ENCODE measurements at regions not wholly inside any gene's neighbourhood (a gene's known extent, or its start where the extent isn't known, plus 50 kb on each side); places are given as distances from the start of the nearest gene placed in this dataset.

- no peak for DNase-seq (ENCODE audit: low read depth, low spot score)
Observed at GRCh38 chr6:137731960-137732616, 135.0 kb upstream of the TNFAIP3 start.

- DNase-seq (ENCODE audit: low read depth, low spot score), result no peak
Observed at GRCh38 chr6:137733372-137733771, 133.7 kb upstream of the TNFAIP3 start.

- no peak for DNase-seq (ENCODE audit: low read depth, low spot score)
Observed at GRCh38 chr6:137734005-137734874, 132.8 kb upstream of the TNFAIP3 start.

- DNase-seq (ENCODE audit: low read depth, low spot score), result no peak
Observed at GRCh38 chr6:137734875-137735182, 132.2 kb upstream of the TNFAIP3 start.

- DNase-seq (ENCODE audit: low read depth, low spot score), result no peak
Observed at GRCh38 chr6:137736048-137736818, 130.8 kb upstream of the TNFAIP3 start.

- DNase-seq (ENCODE audit: low read depth, low spot score), result no peak
Observed at GRCh38 chr6:137736911-137737310, 130.1 kb upstream of the TNFAIP3 start.

- no peak for DNase-seq (ENCODE audit: low read depth, low spot score)
Observed at GRCh38 chr6:137737836-137738596, 129.0 kb upstream of the TNFAIP3 start.

- DNase-seq (ENCODE audit: low read depth, low spot score), result no peak
Observed at GRCh38 chr6:137738931-137739504, 128.0 kb upstream of the TNFAIP3 start.

- no peak for DNase-seq (ENCODE audit: low read depth, low spot score)
Observed at GRCh38 chr6:137739544-137739943, 127.5 kb upstream of the TNFAIP3 start.

GRCh38 chr6:137740091-137740755 lies 126.8 kb upstream of the TNFAIP3 start:
- DNase-seq (ENCODE audit: low read depth, low spot score), result no peak

- no peak for DNase-seq (ENCODE audit: low read depth, low spot score)
Observed at GRCh38 chr6:137740967-137741761, 125.9 kb upstream of the TNFAIP3 start.

GRCh38 chr6:137743493-137743892 lies 123.6 kb upstream of the TNFAIP3 start:
- no peak for DNase-seq (ENCODE audit: low read depth, low spot score)

GRCh38 chr6:137744877-137745276 lies 122.2 kb upstream of the TNFAIP3 start:
- DNase-seq (ENCODE audit: low read depth, low spot score), result no peak

GRCh38 chr6:137745321-137745720 lies 121.7 kb upstream of the TNFAIP3 start:
- DNase-seq (ENCODE audit: low read depth, low spot score), result no peak

GRCh38 chr6:137746264-137746663 lies 120.8 kb upstream of the TNFAIP3 start:
- no peak for DNase-seq (ENCODE audit: low read depth, low spot score)

- no peak for DNase-seq (ENCODE audit: low read depth, low spot score)
Observed at GRCh38 chr6:137749696-137750211, 117.3 kb upstream of the TNFAIP3 start.

- DNase-seq (ENCODE audit: low read depth, low spot score), result no peak
Observed at GRCh38 chr6:137750297-137750696, 116.8 kb upstream of the TNFAIP3 start.

GRCh38 chr6:137751768-137752560 lies 115.1 kb upstream of the TNFAIP3 start:
- DNase-seq (ENCODE audit: low read depth, low spot score), result no peak

GRCh38 chr6:137754366-137754765 lies 112.7 kb upstream of the TNFAIP3 start:
- DNase-seq (ENCODE audit: low read depth, low spot score), result no peak
